ENCODE measurements at regions not wholly inside any gene's neighbourhood (a gene's known extent, or its start where the extent isn't known, plus 50 kb on each side); places are given as distances from the start of the nearest gene placed in this dataset.

DNA sequence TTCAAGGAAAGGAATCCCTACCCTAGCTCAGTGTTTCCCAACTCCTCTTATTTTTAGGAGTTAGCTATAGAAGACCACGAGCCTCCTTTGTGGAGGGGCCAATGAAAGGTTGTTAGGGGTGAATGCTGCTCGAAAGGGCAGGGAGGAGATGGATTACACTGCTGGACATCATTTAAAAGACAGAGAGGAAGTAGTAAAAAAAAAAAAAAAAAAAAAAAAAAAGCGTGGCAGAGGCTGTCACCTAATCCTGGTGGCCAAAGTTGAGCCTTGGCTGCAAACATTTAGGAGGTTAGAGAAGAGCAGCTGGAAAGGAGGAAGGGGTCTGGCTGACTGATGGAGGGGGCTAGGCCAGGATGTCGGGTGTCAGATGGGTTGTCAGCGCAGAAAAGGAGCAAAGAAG is 139.0 kb upstream of the KLF7 start:
- no peak for DNase-seq (ENCODE audit: low read depth)
- TF ChIP-seq, protein P1, sequence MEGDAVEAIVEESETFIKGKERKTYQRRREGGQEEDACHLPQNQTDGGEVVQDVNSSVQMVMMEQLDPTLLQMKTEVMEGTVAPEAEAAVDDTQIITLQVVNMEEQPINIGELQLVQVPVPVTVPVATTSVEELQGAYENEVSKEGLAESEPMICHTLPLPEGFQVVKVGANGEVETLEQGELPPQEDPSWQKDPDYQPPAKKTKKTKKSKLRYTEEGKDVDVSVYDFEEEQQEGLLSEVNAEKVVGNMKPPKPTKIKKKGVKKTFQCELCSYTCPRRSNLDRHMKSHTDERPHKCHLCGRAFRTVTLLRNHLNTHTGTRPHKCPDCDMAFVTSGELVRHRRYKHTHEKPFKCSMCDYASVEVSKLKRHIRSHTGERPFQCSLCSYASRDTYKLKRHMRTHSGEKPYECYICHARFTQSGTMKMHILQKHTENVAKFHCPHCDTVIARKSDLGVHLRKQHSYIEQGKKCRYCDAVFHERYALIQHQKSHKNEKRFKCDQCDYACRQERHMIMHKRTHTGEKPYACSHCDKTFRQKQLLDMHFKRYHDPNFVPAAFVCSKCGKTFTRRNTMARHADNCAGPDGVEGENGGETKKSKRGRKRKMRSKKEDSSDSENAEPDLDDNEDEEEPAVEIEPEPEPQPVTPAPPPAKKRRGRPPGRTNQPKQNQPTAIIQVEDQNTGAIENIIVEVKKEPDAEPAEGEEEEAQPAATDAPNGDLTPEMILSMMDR (conservative IDR thresholded peaks at IDR 0.05; ENCODE audit: low read depth, low read length): no peak
- no peak overlapping the region for H3K4me3 ChIP-seq (ENCODE audit: low read depth, low read length)

DNA sequence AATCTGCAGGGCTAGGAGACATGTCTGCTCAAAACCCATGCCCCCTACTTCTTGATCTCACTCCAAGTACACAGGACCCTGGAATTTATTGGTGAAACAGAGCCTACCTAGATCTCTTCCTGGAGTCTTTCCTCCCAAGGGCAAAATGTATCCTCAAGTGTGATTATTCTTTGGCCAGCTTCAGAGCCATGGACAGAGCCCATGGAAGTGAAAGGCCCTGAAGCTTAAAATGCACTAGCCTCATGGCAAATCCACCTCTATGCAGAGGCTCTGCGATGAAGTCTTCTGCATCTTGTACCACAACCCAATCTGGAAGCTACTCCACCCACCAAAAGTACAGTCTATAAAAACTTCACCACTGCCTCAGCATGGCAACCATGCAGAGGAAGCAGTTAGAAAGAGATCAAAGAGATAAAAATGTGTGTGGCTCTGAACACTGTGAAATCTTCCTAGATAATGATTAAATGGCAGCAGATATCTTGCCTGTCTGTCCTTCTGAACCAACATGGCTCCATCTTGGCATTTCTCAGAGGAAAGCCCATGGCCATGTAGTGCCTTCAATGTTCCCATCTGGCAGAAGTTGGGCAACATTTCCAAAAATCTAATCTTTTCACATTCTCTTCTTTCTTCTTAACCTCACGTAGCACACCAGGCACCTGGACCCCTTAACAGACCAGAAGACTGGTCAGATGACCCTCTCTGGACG is 142.9 kb upstream of the KLF7 start:
- peak; percentile 41 for DNase-seq (ENCODE audit: low read depth)
- no peak overlapping the region for H3K4me3 ChIP-seq (ENCODE audit: low read depth, low read length)
- TF ChIP-seq, protein P1 (conservative IDR thresholded peaks at IDR 0.05; ENCODE audit: low read depth, low read length): no peak

DNA sequence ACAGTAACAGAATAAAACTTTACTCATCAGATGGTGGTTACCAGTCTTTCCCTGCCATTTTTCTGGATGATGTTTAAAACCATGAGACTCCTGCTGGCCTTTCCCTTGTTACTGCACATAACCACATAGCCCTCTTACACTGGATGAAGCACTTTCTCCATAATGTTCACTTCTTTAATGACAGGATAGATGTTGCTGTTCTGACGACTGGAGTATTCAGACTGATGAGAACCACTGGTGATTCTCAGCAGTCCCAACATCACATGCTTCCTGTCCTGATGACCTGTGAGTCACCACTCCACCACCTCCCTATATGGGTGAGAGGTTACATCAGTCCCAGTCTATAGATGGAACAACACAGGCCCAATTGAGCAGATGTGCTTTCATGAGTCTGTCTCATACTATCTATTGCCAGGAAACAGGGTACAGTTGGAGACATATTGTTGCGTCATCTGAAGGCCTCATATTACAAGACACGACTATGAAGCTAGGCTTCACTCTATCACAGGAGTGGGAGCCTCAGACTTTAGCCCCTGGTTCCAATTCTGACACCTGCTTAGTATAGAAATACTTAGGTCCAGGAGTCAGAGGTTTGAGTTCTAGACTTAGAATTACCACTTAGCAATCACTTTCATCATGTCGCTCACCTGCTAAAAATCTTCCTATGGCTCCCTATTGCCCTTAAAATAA is 145.7 kb upstream of the KLF7 start:
- DNase-seq (ENCODE audit: low read depth): peak; percentile 100
- TF ChIP-seq, protein P1 (conservative IDR thresholded peaks at IDR 0.05; ENCODE audit: low read depth, low read length): peak; percentile 68
- H3K4me3 ChIP-seq (ENCODE audit: low read depth, low read length): no peak overlapping the region

DNA sequence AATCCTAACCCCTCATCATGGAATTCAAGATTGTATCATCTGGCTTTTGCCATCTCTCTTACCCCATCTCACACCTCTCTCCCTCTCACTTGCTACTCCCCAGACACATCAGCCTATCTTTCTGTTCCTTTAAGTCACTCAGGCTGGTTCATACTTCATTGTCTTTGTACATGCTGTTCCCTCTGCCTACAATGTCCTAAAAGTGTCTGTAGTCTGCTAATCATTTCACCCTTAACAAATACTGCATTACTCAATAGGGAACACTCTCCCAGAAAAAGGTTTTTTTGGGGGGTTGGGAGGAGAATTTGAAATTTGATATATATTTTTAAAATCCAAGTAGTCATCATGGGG is 146.2 kb upstream of the KLF7 start:
- TF ChIP-seq, protein P1 (conservative IDR thresholded peaks at IDR 0.05; ENCODE audit: low read depth, low read length): no peak
- DNase-seq (ENCODE audit: low read depth): peak; percentile 26
- H3K4me3 ChIP-seq (ENCODE audit: low read depth, low read length): no peak overlapping the region

DNA sequence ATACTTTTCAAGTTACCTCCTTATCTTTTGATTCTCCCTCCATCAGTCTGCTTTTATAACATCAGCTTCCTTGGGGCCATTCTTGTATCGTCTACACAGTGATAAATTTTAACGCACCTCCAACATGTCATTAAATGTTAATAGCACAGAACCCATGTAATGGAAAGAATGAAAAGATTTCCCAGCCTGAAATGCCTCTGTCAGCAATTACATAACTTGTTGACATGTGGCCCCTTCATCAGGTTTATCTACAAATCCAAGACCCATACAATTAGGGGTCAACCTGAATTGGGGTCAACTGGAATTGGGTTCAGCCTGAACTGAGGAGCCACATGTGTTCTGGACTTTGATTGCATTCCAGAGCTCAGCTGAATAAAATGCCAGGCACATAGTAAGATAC is 148.2 kb upstream of the KLF7 start:
- TF ChIP-seq, protein P1 (conservative IDR thresholded peaks at IDR 0.05; ENCODE audit: low read depth, low read length): no peak
- no peak overlapping the region for H3K4me3 ChIP-seq (ENCODE audit: low read depth, low read length)
- DNase-seq (ENCODE audit: low read depth): no peak

DNA sequence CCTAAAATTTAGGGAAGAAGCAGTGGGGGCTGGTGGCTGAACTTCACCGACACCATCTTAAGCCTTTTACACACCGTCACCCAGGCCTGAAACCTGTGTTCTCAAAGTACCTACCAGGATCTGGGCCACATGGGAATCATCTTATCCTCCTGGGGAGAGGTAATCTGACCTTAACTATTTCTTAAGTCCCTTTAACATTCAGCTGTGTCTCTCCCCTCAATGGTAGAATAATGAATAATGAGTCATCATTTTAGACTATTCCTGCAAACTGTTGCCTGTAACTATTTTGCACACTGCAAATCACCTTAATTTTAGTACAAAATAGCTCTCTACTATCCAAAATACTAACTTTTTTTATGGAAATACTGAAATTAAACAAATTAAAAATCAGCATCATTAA is 149.4 kb upstream of the KLF7 start:
- H3K4me3 ChIP-seq (ENCODE audit: low read depth, low read length): no peak overlapping the region
- DNase-seq (ENCODE audit: low read depth): peak; percentile 59
- TF ChIP-seq, protein P1 (conservative IDR thresholded peaks at IDR 0.05; ENCODE audit: low read depth, low read length): no peak

DNA sequence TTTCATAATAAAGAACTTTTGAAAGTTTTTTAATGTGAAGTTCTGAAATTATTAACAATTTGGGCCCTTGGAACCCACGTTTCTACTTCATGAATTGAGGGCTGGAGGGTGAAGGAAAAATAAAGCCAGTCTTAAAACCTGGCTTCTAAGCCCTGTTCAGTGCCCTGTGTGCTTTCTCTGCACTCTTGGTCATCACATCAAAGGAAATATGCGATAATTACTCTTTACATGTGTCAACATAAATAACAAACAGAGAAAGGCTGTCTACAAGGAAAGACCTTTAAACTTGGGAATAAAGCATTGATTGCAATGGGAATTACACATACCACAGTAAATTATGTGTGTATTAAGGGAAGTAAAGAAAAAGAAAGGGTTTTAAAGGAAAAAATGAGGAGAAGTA is 150.7 kb upstream of the KLF7 start:
- DNase-seq (ENCODE audit: low read depth): no peak
- no peak overlapping the region for H3K4me3 ChIP-seq (ENCODE audit: low read depth, low read length)
- TF ChIP-seq, protein P1 (conservative IDR thresholded peaks at IDR 0.05; ENCODE audit: low read depth, low read length): no peak
